B cell (primary cell): ENCODE measurements at regions not wholly inside any gene's neighbourhood (a gene's known extent, or its start where the extent isn't known, plus 50 kb on each side); places are given as distances from the start of the nearest gene placed in this dataset.

ENCODE experiments used
- ATAC-seq: fragments of 200-7000 bp; cut with Tn5 transposase; one replicate; pipeline ENCODE4 v1.10.0; 2021; ENCODE audit warnings: low read depth, mild to moderate bottlenecking, moderate number of reproducible peaks, moderate library complexity
- CTCF ChIA-PET: fragments of 350-600 bp; sonication (Branson Sonifier 250); formaldehyde crosslinking; loops from one replicate; lab custom pipeline; 2021; ENCODE audit warnings: antibody characterized with exemption, inconsistent platforms; lab: Charles Lee
- POLR2A ChIA-PET: fragments of 350-600 bp; sonication (Branson Sonifier 250); formaldehyde crosslinking; loops from one replicate; lab custom pipeline; 2021; ENCODE audit warnings: antibody characterized with exemption; lab: Charles Lee
- DNase-seq: peaks from one replicate; pipeline ENCODE4 v3.0.0; 2013
- H2AFZ ChIP-seq: 2 replicates; pipeline ENCODE4 v1.6.1; 2012; ENCODE audit warnings: mild to moderate bottlenecking, low read depth, low read length; ENCODE audit not compliant: insufficient read depth, poor library complexity, severe bottlenecking
- H3K27ac ChIP-seq, 2 donors: 1 replicate in 1 of 2; 2 replicates in 1 of 2; pipeline ENCODE4 v1.5.1; 2012 to 2013; ENCODE audit warnings: low read length in 2 of 2, mild to moderate bottlenecking in 2 of 2, moderate library complexity in 1 of 2
- H3K27me3 ChIP-seq, 4 experiments: fragments of 200-600 bp in 1 of 4; sonication (generic) in 1 of 4; replicated peaks in 1 of 4; 1 replicate in 2 of 4; 2 replicates in 2 of 4; pipeline versions ENCODE4 v1.6.1 to v1.7.0; 2013 to 2016; ENCODE audit warnings: low read length in 3 of 4, mild to moderate bottlenecking in 2 of 4, mixed read lengths in 1 of 4, moderate library complexity in 1 of 4; ENCODE audit not compliant: insufficient read depth in 4 of 4, control insufficient read depth in 3 of 4; ENCODE audit errors: control extremely low read depth in 1 of 4
- H3K36me3 ChIP-seq, 2 experiments: replicated peaks in 1 of 2; 1 replicate in 1 of 2; 2 replicates in 1 of 2; pipeline versions ENCODE4 v1.6.1 to v1.7.1; 2013; ENCODE audit warnings: low read length in 1 of 2; ENCODE audit not compliant: insufficient read depth in 2 of 2, control insufficient read depth in 1 of 2; ENCODE audit errors: control extremely low read depth in 1 of 2, extremely low read depth in 1 of 2
- H3K4me1 ChIP-seq, 2 donors: fragments of 200-600 bp in 1 of 2; sonication (generic) in 1 of 2; 1 replicate in 1 of 2; 2 replicates in 1 of 2; pipeline versions ENCODE4 v1.5.1 to v1.6.1; 2013 to 2017; ENCODE audit warnings: low read length in 2 of 2; ENCODE audit not compliant: control insufficient read depth in 2 of 2, insufficient read depth in 2 of 2
- H3K4me2 ChIP-seq: replicated peaks from 2 replicates; pipeline ENCODE3; 2012; ENCODE audit warnings: mild to moderate bottlenecking, low read depth, low read length; ENCODE audit not compliant: poor library complexity, severe bottlenecking
- H3K4me3 ChIP-seq, 5 experiments: fragments of 200-600 bp in 1 of 5; sonication (generic) in 1 of 5; 1 replicate in 3 of 5; 2 replicates in 2 of 5; pipeline versions ENCODE4 v1.5.1 to v1.7.0; 2011 to 2016; ENCODE audit warnings: low read length in 4 of 5, mild to moderate bottlenecking in 4 of 5, low read depth in 2 of 5, control low read depth in 1 of 5, moderate library complexity in 1 of 5; ENCODE audit not compliant: insufficient read depth in 1 of 5; ENCODE audit errors: control extremely low read depth in 1 of 5, extremely low read depth in 1 of 5
- H3K79me2 ChIP-seq: fragments of 200-600 bp; sonication (generic); one replicate; pipeline ENCODE4 v1.6.0; 2016; ENCODE audit warnings: low read length; ENCODE audit not compliant: control insufficient read depth, insufficient read depth
- H3K9ac ChIP-seq: fragments of 200-600 bp; sonication (generic); 2 replicates; pipeline ENCODE4 v1.6.1; 2017; ENCODE audit warnings: mild to moderate bottlenecking, low read length, moderate library complexity
- H3K9me3 ChIP-seq, 3 donors: one replicate each; pipeline versions ENCODE4 v1.6.1 to v1.7.1; 2013; ENCODE audit warnings: low read length in 2 of 3; ENCODE audit not compliant: control insufficient read depth in 2 of 3, insufficient read depth in 1 of 3; ENCODE audit errors: control extremely low read depth in 1 of 3
- H4K20me1 ChIP-seq: 2 replicates; pipeline ENCODE4 v1.6.0; 2012; ENCODE audit warnings: mild to moderate bottlenecking, low read length; ENCODE audit not compliant: insufficient read depth, control insufficient read depth, poor library complexity, severe bottlenecking
- H3K27ac Mint-ChIP-seq: one replicate; pipeline ENCODE4 v1.8.0; 2021; ENCODE audit warnings: mixed read lengths
- H3K27me3 Mint-ChIP-seq: one replicate; pipeline ENCODE4 v1.8.0; 2021; ENCODE audit warnings: mixed read lengths
- H3K4me1 Mint-ChIP-seq: one replicate; pipeline ENCODE4 v1.8.0; 2021; ENCODE audit warnings: mixed read lengths
- H3K4me3 Mint-ChIP-seq: one replicate; pipeline ENCODE4 v1.8.0; 2021; ENCODE audit warnings: mixed read lengths
- H3K9me3 Mint-ChIP-seq: one replicate; pipeline ENCODE4 v1.8.0; 2022; ENCODE audit warnings: mixed read lengths; ENCODE audit not compliant: insufficient read depth
- EZH2 ChIP-seq: IDR thresholded peaks from 2 replicates; pipeline ENCODE4 v1.6.1; 2012; ENCODE audit warnings: borderline replicate concordance, low read depth, mild to moderate bottlenecking, moderate library complexity, low read length; ENCODE audit not compliant: insufficient read depth, poor library complexity, severe bottlenecking
- WGBS: methylation state at CpG from one replicate; pipeline ENCODE4 v1.1.5; 2013; ENCODE audit warnings: missing lambda C conversion rate; ENCODE audit not compliant: insufficient coverage; 5-methylcytosine and 5-hydroxymethylcytosine counted together
- intact Hi-C: fragments of 100-400 bp; cut with micrococcal nuclease; formaldehyde crosslinking; loops from one replicate; pipeline ENCODE4 v1.10.0; 2022
- TF ChIP-seq, protein P1 (sequence below): fragments of 200-600 bp; IDR thresholded peaks from one replicate; pipeline ENCODE4 v1.8.0; 2022; ENCODE audit warnings: antibody characterized with exemption, mild to moderate bottlenecking

DNA sequence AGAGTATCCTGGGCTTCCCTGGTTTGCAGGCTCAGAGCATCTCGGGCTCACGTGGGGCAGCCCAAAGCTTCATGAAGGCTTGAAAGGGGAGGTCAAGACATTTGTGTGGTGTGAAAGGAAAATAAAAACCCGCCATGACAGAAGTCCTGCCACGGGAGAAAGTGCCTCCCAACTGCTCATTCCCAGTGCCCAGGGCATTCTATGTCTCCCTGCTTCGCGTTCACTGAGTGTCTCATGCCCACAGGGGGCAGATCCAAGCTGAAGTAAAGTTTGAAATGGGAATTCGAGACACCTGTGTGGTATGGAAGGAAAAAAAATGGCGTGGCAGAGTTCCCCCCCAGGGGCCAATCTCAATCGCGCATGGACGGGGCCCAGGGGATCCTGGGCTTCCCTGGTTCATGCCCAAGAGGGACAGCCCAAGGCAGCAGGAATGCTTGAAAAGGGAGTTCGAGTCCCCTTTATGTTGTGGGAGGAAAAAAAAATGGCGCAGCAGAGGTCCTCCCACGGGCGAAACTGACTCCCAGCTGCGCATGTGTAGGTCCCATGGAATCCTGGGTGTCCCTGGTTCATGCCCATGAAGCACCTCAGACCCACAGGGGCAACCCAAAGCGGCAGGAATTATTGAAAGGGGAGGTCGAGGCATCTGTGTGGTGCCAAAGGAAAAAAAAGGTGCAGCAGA is 576.7 kb downstream of the ALG10 start:
- Histone ChIP-seq H3K9me3 (peaks cover 3 to 86% (median 21%) of the 10 kb centered on the region in 3 donors), H3K27ac (no peak overlapping the region), H2AFZ (no peak overlapping the region), H3K4me2 (no peak overlapping the region), H3K4me1 (no peaks in the 10 kb centered on the region), H3K79me2 (no peaks in the 10 kb centered on the region), H3K4me3 (no peak overlapping the region), H3K9ac (no peak overlapping the region), H4K20me1 (no peaks in the 10 kb centered on the region), H3K27me3 (no peaks in the 10 kb centered on the region), H3K36me3 (no peaks in the 10 kb centered on the region)
- no peaks in the 10 kb centered on the region for H3K4me1 Mint-ChIP-seq
- no peak overlapping the region for H3K4me3 Mint-ChIP-seq
- CTCF ChIA-PET, result no interaction called here
- TF ChIP-seq, protein P1, sequence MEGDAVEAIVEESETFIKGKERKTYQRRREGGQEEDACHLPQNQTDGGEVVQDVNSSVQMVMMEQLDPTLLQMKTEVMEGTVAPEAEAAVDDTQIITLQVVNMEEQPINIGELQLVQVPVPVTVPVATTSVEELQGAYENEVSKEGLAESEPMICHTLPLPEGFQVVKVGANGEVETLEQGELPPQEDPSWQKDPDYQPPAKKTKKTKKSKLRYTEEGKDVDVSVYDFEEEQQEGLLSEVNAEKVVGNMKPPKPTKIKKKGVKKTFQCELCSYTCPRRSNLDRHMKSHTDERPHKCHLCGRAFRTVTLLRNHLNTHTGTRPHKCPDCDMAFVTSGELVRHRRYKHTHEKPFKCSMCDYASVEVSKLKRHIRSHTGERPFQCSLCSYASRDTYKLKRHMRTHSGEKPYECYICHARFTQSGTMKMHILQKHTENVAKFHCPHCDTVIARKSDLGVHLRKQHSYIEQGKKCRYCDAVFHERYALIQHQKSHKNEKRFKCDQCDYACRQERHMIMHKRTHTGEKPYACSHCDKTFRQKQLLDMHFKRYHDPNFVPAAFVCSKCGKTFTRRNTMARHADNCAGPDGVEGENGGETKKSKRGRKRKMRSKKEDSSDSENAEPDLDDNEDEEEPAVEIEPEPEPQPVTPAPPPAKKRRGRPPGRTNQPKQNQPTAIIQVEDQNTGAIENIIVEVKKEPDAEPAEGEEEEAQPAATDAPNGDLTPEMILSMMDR, result no peak
- TF ChIP-seq EZH2, result no peak
- POLR2A ChIA-PET, result no interaction called here
- DNase-seq (no peak), ATAC-seq (no peak)
- no peaks in the 10 kb centered on the region for H3K27me3 Mint-ChIP-seq
- no peak overlapping the region for H3K27ac Mint-ChIP-seq
- intact Hi-C loops, result no loop called here
- 66% methylated on average over 18 of the region's 18 CpGs for WGBS
- H3K9me3 Mint-ChIP-seq, result peaks cover 8% of the 10 kb centered on the region

DNA sequence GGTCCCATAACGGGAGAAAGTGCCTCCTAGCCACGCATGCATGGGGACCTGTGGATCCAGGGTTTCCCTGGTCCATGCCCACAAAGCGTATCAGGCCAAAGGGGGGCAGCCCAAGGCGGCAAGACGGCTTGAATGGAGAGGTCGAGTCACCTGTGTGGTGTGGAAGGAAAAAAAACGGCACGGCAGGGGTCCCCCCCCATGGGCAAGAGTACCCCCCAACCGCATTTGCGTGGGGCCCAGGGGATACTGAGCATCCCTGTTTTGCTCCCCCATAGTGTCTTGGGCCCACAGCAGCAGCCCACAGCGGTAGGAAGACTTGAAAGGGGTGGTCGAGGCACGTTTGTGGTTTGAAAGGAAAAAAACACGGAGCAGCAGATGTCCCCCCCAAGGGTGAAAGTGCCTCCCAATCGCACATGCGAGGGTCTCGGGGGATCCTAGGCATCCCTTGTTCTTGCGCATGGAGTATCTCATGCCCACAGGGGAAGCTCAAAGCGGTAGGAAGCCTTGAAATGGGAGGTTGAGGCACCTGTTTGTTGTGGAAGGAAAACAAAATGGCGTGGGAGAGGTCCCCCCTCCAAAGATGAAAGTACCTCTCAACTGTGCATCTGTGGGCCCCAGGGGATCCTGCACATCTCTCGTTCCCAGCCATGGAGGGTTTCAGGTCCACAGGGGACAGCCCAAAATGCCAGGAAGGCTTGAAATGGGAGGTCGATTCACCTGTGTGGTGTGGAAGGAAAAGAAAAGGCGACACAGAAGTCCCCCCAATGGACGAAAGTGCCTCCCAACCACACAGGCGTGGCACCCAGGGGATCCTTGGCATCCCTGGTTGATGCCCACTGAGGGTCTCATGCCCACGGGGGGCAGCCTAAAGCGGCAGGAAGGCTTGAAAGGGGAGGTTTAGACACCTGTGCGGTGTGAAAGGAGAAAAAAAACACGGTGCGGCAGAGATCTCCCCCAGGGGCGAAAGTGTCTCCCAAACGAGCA is 577.5 kb downstream of the ALG10 start:
- WGBS, result 74% methylated on average over 25 of the region's 32 CpGs
- no peak overlapping the region for H3K27ac Mint-ChIP-seq

More for the DNA sequence above, 577.5 kb downstream of the ALG10 start:
- Histone ChIP-seq H3K79me2 (no peaks in the 10 kb centered on the region), H3K9ac (no peak overlapping the region), H3K9me3 (peaks cover 0 to 94% (median 18%) of the 10 kb centered on the region in 3 donors), H3K27ac (no peak overlapping the region), H2AFZ (no peak overlapping the region), H3K36me3 (no peaks in the 10 kb centered on the region), H3K27me3 (no peaks in the 10 kb centered on the region), H3K4me2 (no peak overlapping the region), H4K20me1 (no peaks in the 10 kb centered on the region), H3K4me3 (no peak overlapping the region), H3K4me1 (no peaks in the 10 kb centered on the region)
- no peaks in the 10 kb centered on the region for H3K27me3 Mint-ChIP-seq
- TF ChIP-seq, protein P1, result no peak
- TF ChIP-seq EZH2, result no peak
- intact Hi-C loops, result no loop called here
- H3K9me3 Mint-ChIP-seq, result peaks cover 8% of the 10 kb centered on the region
- no peak for ATAC-seq
- ChIA-PET CTCF (no interaction called here), POLR2A (no interaction called here)
- no peak overlapping the region for H3K4me3 Mint-ChIP-seq
- DNase-seq, result no peak
- H3K4me1 Mint-ChIP-seq, result no peaks in the 10 kb centered on the region
